Skeletal muscle cell (primary cell): ENCODE measurements at regions not wholly inside any gene's neighbourhood (a gene's known extent, or its start where the extent isn't known, plus 50 kb on each side); places are given as distances from the start of the nearest gene placed in this dataset.
"Not testable (repeated sequence)": the region's sequence is repeated elsewhere in the genome, so short reads cannot be mapped to it uniquely, and the experiment has no call there.

Source experiments
- DNase-seq: peaks from one replicate; pipeline ENCODE4 v3.0.0-alpha.2; 2010; ENCODE audit warnings: low read depth
- H3K4me3 ChIP-seq: 2 replicates; pipeline ENCODE4 v1.5.1; 2011; ENCODE audit warnings: low read depth, mild to moderate bottlenecking, control low read depth, low read length, moderate library complexity

- H3K4me3 ChIP-seq, result no peak overlapping the region
- DNase-seq, result no peak
These were observed 50.1 kb upstream of the SIRPA start for GRCh38 chr20:1845163-1845523.

GRCh38 chr20:1844325-1845162 lies 50.7 kb upstream of the SIRPA start:
- no peak overlapping the region for H3K4me3 ChIP-seq
- peak; percentile 72 for DNase-seq

GRCh38 chr20:1842281-1842680 lies 52.9 kb upstream of the SIRPA start:
- DNase-seq, result no peak
- no peak overlapping the region for H3K4me3 ChIP-seq

- H3K4me3 ChIP-seq, result no peak overlapping the region
- DNase-seq, result no peak
These were observed 53.6 kb upstream of the SIRPA start for GRCh38 chr20:1841554-1842140.

GRCh38 chr20:1840817-1841553 lies 54.2 kb upstream of the SIRPA start:
- no peak overlapping the region for H3K4me3 ChIP-seq
- no peak for DNase-seq

- DNase-seq, H3K4me3 ChIP-seq: not testable (repeated sequence)
These were observed 55.6 kb upstream of the SIRPA start for GRCh38 chr20:1839376-1840317.

- no peak overlapping the region for H3K4me3 ChIP-seq
- no peak for DNase-seq
These were observed 56.5 kb upstream of the SIRPA start for GRCh38 chr20:1838556-1839279.

GRCh38 chr20:1835186-1836035 lies 59.8 kb upstream of the SIRPA start:
- H3K4me3 ChIP-seq, result no peak overlapping the region
- no peak for DNase-seq

- no peak for DNase-seq
- H3K4me3 ChIP-seq, result no peak overlapping the region
These were observed 61.2 kb upstream of the SIRPA start for GRCh38 chr20:1833728-1834726.

- no peak for DNase-seq
- H3K4me3 ChIP-seq, result no peak overlapping the region
These were observed 62.0 kb upstream of the SIRPA start for GRCh38 chr20:1833216-1833615.

- DNase-seq, result no peak
- no peak overlapping the region for H3K4me3 ChIP-seq
These were observed 62.6 kb upstream of the SIRPA start for GRCh38 chr20:1832634-1833033.

- no peak for DNase-seq
- H3K4me3 ChIP-seq, result no peak overlapping the region
These were observed 63.6 kb upstream of the SIRPA start for GRCh38 chr20:1831606-1832005.

- H3K4me3 ChIP-seq, result no peak overlapping the region
- DNase-seq, result no peak
These were observed 64.1 kb upstream of the SIRPA start for GRCh38 chr20:1831096-1831495.

- no peak overlapping the region for H3K4me3 ChIP-seq
- peak; percentile 93 for DNase-seq
These were observed 65.0 kb upstream of the SIRPA start for GRCh38 chr20:1830240-1830639.

- H3K4me3 ChIP-seq, result no peak overlapping the region
- DNase-seq, result no peak
These were observed 65.7 kb upstream of the SIRPA start for GRCh38 chr20:1829531-1829930.

- H3K4me3 ChIP-seq, result no peak overlapping the region
- no peak for DNase-seq
These were observed 66.4 kb upstream of the SIRPA start for GRCh38 chr20:1828786-1829131.
